WERI-Rb-1 (cell line): ENCODE measurements at regions not wholly inside any gene's neighbourhood (a gene's known extent, or its start where the extent isn't known, plus 50 kb on each side); places are given as distances from the start of the nearest gene placed in this dataset.

ENCODE experiments used
- DNase-seq: peaks from one replicate; pipeline ENCODE4 v3.0.0-alpha.2; 2020
- H3K27ac ChIP-seq: fragments of 250-450 bp; sonication (Bioruptor Pico); 2 replicates; pipeline ENCODE4 v1.5.1; 2020; ENCODE audit warnings: mild to moderate bottlenecking, moderate library complexity
- H3K27me3 ChIP-seq: fragments of 250-450 bp; sonication (Bioruptor Pico); 2 replicates; pipeline ENCODE4 v1.5.1; 2021; ENCODE audit warnings: mild to moderate bottlenecking, low read depth, moderate library complexity; ENCODE audit not compliant: insufficient read depth, severe bottlenecking
- H3K36me3 ChIP-seq: fragments of 250-450 bp; sonication (Bioruptor Pico); 2 replicates; pipeline ENCODE4 v1.5.1; 2020; ENCODE audit warnings: mild to moderate bottlenecking, moderate library complexity
- H3K4me3 ChIP-seq: 2 replicates; pipeline ENCODE4 v1.5.1; 2011; ENCODE audit warnings: low read depth, mild to moderate bottlenecking, control low read depth, low read length
- H3K9me3 ChIP-seq: fragments of 250-450 bp; sonication (Bioruptor Pico); 2 replicates; pipeline ENCODE4 v1.5.1; 2021; ENCODE audit warnings: mild to moderate bottlenecking, moderate library complexity; ENCODE audit not compliant: severe bottlenecking
- CTCF ChIP-seq: IDR thresholded peaks from 2 replicates; pipeline ENCODE4 v1.5.1; 2011; ENCODE audit warnings: low read depth, mild to moderate bottlenecking, control low read depth, inconsistent platforms, low read length

- Histone ChIP-seq H3K27me3 (no peaks in the 10 kb centered on the region), H3K9me3 (no peaks in the 10 kb centered on the region), H3K4me3 (no peak overlapping the region), H3K36me3 (no peaks in the 10 kb centered on the region), H3K27ac (no peak overlapping the region)
- DNase-seq: no peak
- no peak for TF ChIP-seq CTCF
Measured at GRCh38 chr18:23391156-23391555, 61.9 kb upstream of the RIOK3 start.

GRCh38 chr18:23397907-23398306, 55.2 kb upstream of the RIOK3 start:
- Histone ChIP-seq H3K27ac (no peak overlapping the region), H3K27me3 (no peaks in the 10 kb centered on the region), H3K4me3 (no peak overlapping the region), H3K9me3 (no peaks in the 10 kb centered on the region), H3K36me3 (no peaks in the 10 kb centered on the region)
- DNase-seq: no peak
- TF ChIP-seq CTCF: no peak

GRCh38 chr18:23398401-23398800, 54.7 kb upstream of the RIOK3 start:
- Histone ChIP-seq H3K9me3 (no peaks in the 10 kb centered on the region), H3K4me3 (no peak overlapping the region), H3K27ac (no peak overlapping the region), H3K27me3 (no peaks in the 10 kb centered on the region), H3K36me3 (no peaks in the 10 kb centered on the region)
- TF ChIP-seq CTCF: no peak
- DNase-seq: no peak

GRCh38 chr18:23399067-23399466, 54.0 kb upstream of the RIOK3 start:
- no peak overlapping the region for H3K4me3 ChIP-seq
- no peak for DNase-seq
- no peaks in the 10 kb centered on the region for H3K9me3 ChIP-seq
- H3K36me3 ChIP-seq: no peaks in the 10 kb centered on the region
- H3K27ac ChIP-seq: no peak overlapping the region
- no peak for TF ChIP-seq CTCF
- H3K27me3 ChIP-seq: no peaks in the 10 kb centered on the region

GRCh38 chr18:23400918-23401317, 52.2 kb upstream of the RIOK3 start:
- DNase-seq: no peak
- no peak for TF ChIP-seq CTCF
- Histone ChIP-seq H3K27ac (peak overlapping the region; percentile 24), H3K9me3 (no peaks in the 10 kb centered on the region), H3K27me3 (no peaks in the 10 kb centered on the region), H3K36me3 (no peaks in the 10 kb centered on the region), H3K4me3 (no peak overlapping the region)
